COLO668 (cell line): ENCODE measurements at regions not wholly inside any gene's neighbourhood (a gene's known extent, or its start where the extent isn't known, plus 50 kb on each side); places are given as distances from the start of the nearest gene placed in this dataset.

Experiments
- DNase-seq: peaks from one replicate; lab custom pipeline; 2025; ENCODE audit not compliant: unreplicated experiment; lab: John Stamatoyannopoulos, UW

- no peak for DNase-seq
Measured at GRCh38 chr13:31441800-31442510, 242.2 kb downstream of the B3GLCT start.

GRCh38 chr13:31442571-31442970 is 242.8 kb downstream of the B3GLCT start:
- DNase-seq = no peak

GRCh38 chr13:31444266-31444856 is 244.6 kb downstream of the B3GLCT start:
- no peak for DNase-seq

GRCh38 chr13:31452525-31452924 is 252.8 kb downstream of the B3GLCT start:
- DNase-seq = no peak

GRCh38 chr13:31455581-31455980 is 255.8 kb downstream of the B3GLCT start:
- DNase-seq = no peak

GRCh38 chr13:31456056-31456455 is 256.3 kb downstream of the B3GLCT start:
- no peak for DNase-seq

GRCh38 chr13:31460061-31460460 is 260.3 kb downstream of the B3GLCT start:
- DNase-seq = no peak

GRCh38 chr13:31461923-31462322 is 262.1 kb downstream of the B3GLCT start:
- DNase-seq = no peak

GRCh38 chr13:31462766-31463165 is 263.0 kb downstream of the B3GLCT start:
- no peak for DNase-seq

- DNase-seq = no peak
Measured at GRCh38 chr13:31468114-31468902, 268.5 kb downstream of the B3GLCT start.

GRCh38 chr13:31469377-31469776 is 269.6 kb downstream of the B3GLCT start:
- no peak for DNase-seq

- DNase-seq = no peak
Measured at GRCh38 chr13:31476266-31476665, 263.1 kb upstream of the RXFP2 start.

- DNase-seq = no peak
Measured at GRCh38 chr13:31476753-31477152, 262.6 kb upstream of the RXFP2 start.

GRCh38 chr13:31477961-31478360 is 261.4 kb upstream of the RXFP2 start:
- no peak for DNase-seq

GRCh38 chr13:31485183-31485582 is 254.1 kb upstream of the RXFP2 start:
- DNase-seq = no peak

- DNase-seq = no peak
Measured at GRCh38 chr13:31485651-31486051, 253.7 kb upstream of the RXFP2 start.

- no peak for DNase-seq
Measured at GRCh38 chr13:31495336-31495735, 244.0 kb upstream of the RXFP2 start.

GRCh38 chr13:31499274-31499673 is 240.1 kb upstream of the RXFP2 start:
- no peak for DNase-seq

GRCh38 chr13:31503626-31504025 is 235.7 kb upstream of the RXFP2 start:
- no peak for DNase-seq

GRCh38 chr13:31504918-31505317 is 234.4 kb upstream of the RXFP2 start:
- DNase-seq = no peak

- no peak for DNase-seq
Measured at GRCh38 chr13:31512331-31512730, 227.0 kb upstream of the RXFP2 start.

- DNase-seq = no peak
Measured at GRCh38 chr13:31514932-31515331, 224.4 kb upstream of the RXFP2 start.
